ENCODE measurements at regions not wholly inside any gene's neighbourhood (a gene's known extent, or its start where the extent isn't known, plus 50 kb on each side); places are given as distances from the start of the nearest gene placed in this dataset.
"Not testable (repeated sequence)": the region's sequence is repeated elsewhere in the genome, so short reads cannot be mapped to it uniquely, and the experiment has no call there.

- no peak for DNase-seq
- H3K9me3 ChIP-seq, result no peaks in the 10 kb centered on the region
- peak overlapping the region; percentile 55 to 82 (median 72) for H3K27ac ChIP-seq
- intact Hi-C loops (cut with DNase I; ENCODE audit: low total_unique reads), result no loop called here
- H3K4me3 ChIP-seq, result no peak overlapping the region
- no peaks in the 10 kb centered on the region for H3K27me3 ChIP-seq
- in situ Hi-C loops (cut with MboI; ENCODE audit: low pct_ligation_motif_present in 1 of 4, low pct_unique_long_range_greater_than_20kb in 1 of 4, low sequenced_read_pairs in 3 of 4), result no loop called here
- WGBS, 2 donors (ENCODE audit: low coverage in 1 of 2), result 76% methylated on average over 5 of the region's 5 CpGs; no CpG with 5 or more reads in 1 of the 2 donors
- H3K36me3 ChIP-seq, result no peaks in the 10 kb centered on the region
- H3K4me1 ChIP-seq, result peaks cover 0 to 24% (median 11%) of the 10 kb centered on the region in 4 donors
- no peak for TF ChIP-seq POLR2AphosphoS5 (IDR thresholded peaks at IDR 0.05)
- TF ChIP-seq, protein P1, sequence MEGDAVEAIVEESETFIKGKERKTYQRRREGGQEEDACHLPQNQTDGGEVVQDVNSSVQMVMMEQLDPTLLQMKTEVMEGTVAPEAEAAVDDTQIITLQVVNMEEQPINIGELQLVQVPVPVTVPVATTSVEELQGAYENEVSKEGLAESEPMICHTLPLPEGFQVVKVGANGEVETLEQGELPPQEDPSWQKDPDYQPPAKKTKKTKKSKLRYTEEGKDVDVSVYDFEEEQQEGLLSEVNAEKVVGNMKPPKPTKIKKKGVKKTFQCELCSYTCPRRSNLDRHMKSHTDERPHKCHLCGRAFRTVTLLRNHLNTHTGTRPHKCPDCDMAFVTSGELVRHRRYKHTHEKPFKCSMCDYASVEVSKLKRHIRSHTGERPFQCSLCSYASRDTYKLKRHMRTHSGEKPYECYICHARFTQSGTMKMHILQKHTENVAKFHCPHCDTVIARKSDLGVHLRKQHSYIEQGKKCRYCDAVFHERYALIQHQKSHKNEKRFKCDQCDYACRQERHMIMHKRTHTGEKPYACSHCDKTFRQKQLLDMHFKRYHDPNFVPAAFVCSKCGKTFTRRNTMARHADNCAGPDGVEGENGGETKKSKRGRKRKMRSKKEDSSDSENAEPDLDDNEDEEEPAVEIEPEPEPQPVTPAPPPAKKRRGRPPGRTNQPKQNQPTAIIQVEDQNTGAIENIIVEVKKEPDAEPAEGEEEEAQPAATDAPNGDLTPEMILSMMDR (IDR thresholded peaks at IDR 0.05), result no peak
Observed at GRCh38 chr7:140261105-140261486, 84.3 kb upstream of the KDM7A start.

- no peaks in the 10 kb centered on the region for H3K9me3 ChIP-seq
- peak overlapping the region in 2 of 4 donors; percentile 17 to 28 for H3K4me3 ChIP-seq
- H3K27ac ChIP-seq, result peak overlapping the region; percentile 55 to 82 (median 72)
- TF ChIP-seq POLR2AphosphoS5 (IDR thresholded peaks at IDR 0.05) (peak in 1 of 3 donors; percentile 10), EP300 (IDR thresholded peaks at IDR 0.05; ENCODE audit: low read depth) (no peak), POLR2A (IDR thresholded peaks at IDR 0.05) (peak; percentile 23)
- TF ChIP-seq, protein P1 (IDR thresholded peaks at IDR 0.05), result no peak
- intact Hi-C loops (cut with DNase I; ENCODE audit: low total_unique reads), result no loop called here
- WGBS, 2 donors (ENCODE audit: low coverage in 1 of 2), result 19 to 32% methylated on average over 7 to 10 of the region's 10 CpGs
- peaks cover 0 to 24% (median 11%) of the 10 kb centered on the region in 4 donors for H3K4me1 ChIP-seq
- H3K36me3 ChIP-seq, result no peaks in the 10 kb centered on the region
- DNase-seq, result peak; percentile 44
- in situ Hi-C loops (cut with MboI; ENCODE audit: low pct_ligation_motif_present in 1 of 4, low pct_unique_long_range_greater_than_20kb in 1 of 4, low sequenced_read_pairs in 3 of 4), result no loop called here
- H3K27me3 ChIP-seq, result no peaks in the 10 kb centered on the region
Observed at GRCh38 chr7:140260352-140261104, 83.7 kb upstream of the KDM7A start.

DNA sequence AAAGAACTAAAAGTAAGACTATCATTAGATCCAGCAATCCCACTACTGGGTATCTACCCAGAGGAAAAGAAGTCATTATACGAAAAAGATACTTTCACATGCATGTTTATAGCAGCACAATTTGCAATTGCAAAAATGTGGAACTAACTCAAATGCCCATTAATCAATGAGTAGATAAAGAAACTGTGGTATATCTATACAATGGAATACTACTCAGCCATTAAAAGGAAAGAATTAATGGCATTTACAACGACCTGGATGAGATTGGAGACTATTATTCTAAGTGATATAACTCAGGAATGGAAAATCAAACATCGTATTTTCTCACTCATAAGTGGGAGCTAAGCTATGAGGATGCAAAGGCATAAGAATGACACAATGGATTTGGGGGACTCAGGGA, 80.5 kb upstream of the KDM7A start:
- in situ Hi-C loops (cut with MboI; ENCODE audit: low pct_ligation_motif_present in 1 of 4, low pct_unique_long_range_greater_than_20kb in 1 of 4, low sequenced_read_pairs in 3 of 4); H3K4me3 ChIP-seq; H3K36me3 ChIP-seq; H3K27me3 ChIP-seq; intact Hi-C loops (cut with DNase I; ENCODE audit: low total_unique reads); H3K27ac ChIP-seq; DNase-seq; H3K9me3 ChIP-seq: not testable (repeated sequence)
- whole genome bisulfite sequencing, 2 donors (ENCODE audit: low coverage in 1 of 2), result 81% methylated on average over 3 of the region's 3 CpGs
- peaks cover 0 to 36% (median 16%) of the 10 kb centered on the region in 4 donors for H3K4me1 ChIP-seq

DNA sequence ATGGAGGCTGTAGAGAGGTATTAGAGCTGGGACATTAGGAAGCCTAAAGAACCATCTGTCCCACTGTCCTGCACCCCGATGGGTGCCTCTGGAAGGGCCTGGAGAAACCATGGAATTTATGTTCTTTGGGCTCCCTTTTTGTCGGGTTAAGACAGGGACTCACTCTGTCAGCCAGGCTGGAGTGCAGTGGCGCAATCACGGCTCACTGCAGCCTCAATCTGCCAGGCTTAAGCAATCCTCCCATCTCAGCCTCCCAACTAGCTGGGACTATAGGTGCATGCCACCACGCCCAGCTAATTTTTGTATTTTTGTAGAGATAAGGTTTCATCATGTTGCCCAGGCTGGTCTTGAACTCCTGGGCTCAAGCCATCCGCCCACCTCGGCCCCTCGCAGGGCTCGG, 78.2 kb upstream of the KDM7A start:
- in situ Hi-C loops (cut with MboI; ENCODE audit: low pct_ligation_motif_present in 1 of 4, low pct_unique_long_range_greater_than_20kb in 1 of 4, low sequenced_read_pairs in 3 of 4); H3K36me3 ChIP-seq; intact Hi-C loops (cut with DNase I; ENCODE audit: low total_unique reads); H3K9me3 ChIP-seq; H3K4me3 ChIP-seq; H3K27me3 ChIP-seq; DNase-seq; H3K27ac ChIP-seq: not testable (repeated sequence)
- peaks cover 0 to 22% (median 5%) of the 10 kb centered on the region in 4 donors for H3K4me1 ChIP-seq
- 93% methylated on average over 9 of the region's 9 CpGs; no CpG with 5 or more reads in 1 of the 2 donors for WGBS, 2 donors (ENCODE audit: low coverage in 1 of 2)

- TF ChIP-seq POLR2A (IDR thresholded peaks at IDR 0.05), result no peak
- no peak for TF ChIP-seq EP300 (IDR thresholded peaks at IDR 0.05; ENCODE audit: low read depth)
- TF ChIP-seq, protein P1 (IDR thresholded peaks at IDR 0.05), result no peak
- no peak for TF ChIP-seq POLR2AphosphoS5 (IDR thresholded peaks at IDR 0.05)
- in situ Hi-C loops (cut with MboI; ENCODE audit: low pct_ligation_motif_present in 1 of 4, low pct_unique_long_range_greater_than_20kb in 1 of 4, low sequenced_read_pairs in 3 of 4), result no loop called here
- Histone ChIP-seq H3K27ac (peak overlapping the region in 2 of 4 donors; percentile 8 to 21), H3K4me3 (no peak overlapping the region), H3K4me1 (peaks cover 0 to 35% (median 12%) of the 10 kb centered on the region in 4 donors), H3K36me3 (no peaks in the 10 kb centered on the region), H3K27me3 (no peaks in the 10 kb centered on the region), H3K9me3 (no peaks in the 10 kb centered on the region)
- 53 to 75% methylated on average over 2 to 3 of the region's 3 CpGs for WGBS, 2 donors (ENCODE audit: low coverage in 1 of 2)
- DNase-seq, result no peak
- intact Hi-C loops (cut with DNase I; ENCODE audit: low total_unique reads), result no loop called here
Observed at GRCh38 chr7:140249036-140249806, 72.4 kb upstream of the KDM7A start.

Data from transverse colon (tissue), 4 donors.